Fibroblast of the aortic adventitia (primary cell): ENCODE measurements at regions not wholly inside any gene's neighbourhood (a gene's known extent, or its start where the extent isn't known, plus 50 kb on each side); places are given as distances from the start of the nearest gene placed in this dataset.

Source experiments
- DNase-seq: peaks from one replicate; pipeline ENCODE4 v3.0.0-alpha.2; 2010; ENCODE audit warnings: low read depth
- H3K4me3 ChIP-seq: 2 replicates; pipeline ENCODE4 v1.5.1; 2011; ENCODE audit warnings: low read depth, mild to moderate bottlenecking, control low read depth, low read length, moderate library complexity
- CTCF ChIP-seq: IDR thresholded peaks from 2 replicates; pipeline ENCODE4 v1.5.1; 2011; ENCODE audit warnings: mild to moderate bottlenecking, low read length, control low read depth, inconsistent platforms; ENCODE audit not compliant: insufficient read depth

GRCh38 chr1:5716126-5716525, 276.1 kb downstream of the NPHP4 start:
- no peak overlapping the region for H3K4me3 ChIP-seq
- no peak for TF ChIP-seq CTCF
- no peak for DNase-seq

- H3K4me3 ChIP-seq = no peak overlapping the region
- no peak for DNase-seq
- no peak for TF ChIP-seq CTCF
These were observed 278.9 kb downstream of the NPHP4 start for GRCh38 chr1:5713101-5714010.

GRCh38 chr1:5711956-5712645, 280.1 kb downstream of the NPHP4 start:
- DNase-seq = no peak
- no peak for TF ChIP-seq CTCF
- no peak overlapping the region for H3K4me3 ChIP-seq

GRCh38 chr1:5711079-5711478, 281.1 kb downstream of the NPHP4 start:
- H3K4me3 ChIP-seq = no peak overlapping the region
- no peak for TF ChIP-seq CTCF
- DNase-seq = no peak

GRCh38 chr1:5709976-5710375, 282.2 kb downstream of the NPHP4 start:
- no peak for DNase-seq
- no peak for TF ChIP-seq CTCF

GRCh38 chr1:5709461-5709975, 282.7 kb downstream of the NPHP4 start:
- DNase-seq = no peak
- no peak for TF ChIP-seq CTCF
- H3K4me3 ChIP-seq = no peak overlapping the region

More at GRCh38 chr1:5709976-5710375, 282.2 kb downstream of the NPHP4 start:
- no peak overlapping the region for H3K4me3 ChIP-seq
